GM18868 (cell line): ENCODE measurements at regions not wholly inside any gene's neighbourhood (a gene's known extent, or its start where the extent isn't known, plus 50 kb on each side); places are given as distances from the start of the nearest gene placed in this dataset.
"Not testable (repeated sequence)": the region's sequence is repeated elsewhere in the genome, so short reads cannot be mapped to it uniquely, and the experiment has no call there.

Source experiments
- ATAC-seq: cut with Tn5 transposase; IDR thresholded peaks from one replicate; pipeline ENCODE4 v1.9.1; 2021; ENCODE audit warnings: mild to moderate bottlenecking, moderate library complexity; ENCODE audit not compliant: unreplicated experiment

DNA sequence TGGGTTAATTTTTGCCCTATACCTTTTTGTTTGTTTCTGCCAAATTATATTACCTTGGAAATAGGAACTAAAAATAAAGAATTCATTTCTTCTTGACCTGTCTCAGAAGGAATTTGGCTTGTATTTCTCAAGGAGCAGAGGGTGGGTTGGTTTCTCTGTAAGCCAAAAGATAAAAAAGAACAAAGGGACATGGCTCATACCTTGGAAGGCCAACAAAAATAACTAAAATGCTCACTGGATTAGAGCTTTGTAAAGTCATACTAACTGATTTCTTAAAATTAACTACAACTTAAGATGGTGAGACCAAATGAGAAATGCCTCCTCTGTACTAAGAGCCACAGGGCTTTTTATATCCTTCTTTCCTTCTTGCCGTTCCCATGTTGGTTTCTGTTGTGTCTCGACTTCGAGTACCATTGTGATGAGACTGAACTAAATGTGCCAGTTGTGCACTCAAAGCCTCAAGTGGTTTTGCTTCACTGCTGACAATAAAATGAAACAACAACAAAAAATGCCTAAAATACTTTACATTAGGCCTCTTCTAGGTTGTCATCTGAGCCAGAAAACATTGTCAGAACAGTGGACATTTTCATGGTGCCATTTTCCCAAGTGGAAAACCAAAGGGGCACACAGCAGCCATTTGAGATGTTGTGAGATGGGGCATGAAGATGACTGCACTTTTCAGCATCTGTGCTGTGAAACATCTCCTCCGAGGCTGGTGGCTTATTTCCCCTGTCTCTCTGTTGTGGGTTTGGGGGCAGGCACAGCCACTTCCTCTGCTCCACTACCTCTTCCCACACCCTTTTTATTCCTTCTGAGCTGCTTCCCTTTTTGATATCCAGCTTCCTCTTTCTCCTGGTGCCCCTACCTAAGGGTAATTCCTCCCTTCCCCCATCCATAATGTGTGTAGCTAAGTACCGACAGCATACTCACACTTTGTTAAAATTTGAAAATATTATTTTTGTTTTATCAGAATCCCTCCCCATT, 51.8 kb upstream of the AGR3 start:
- ATAC-seq: no peak

DNA sequence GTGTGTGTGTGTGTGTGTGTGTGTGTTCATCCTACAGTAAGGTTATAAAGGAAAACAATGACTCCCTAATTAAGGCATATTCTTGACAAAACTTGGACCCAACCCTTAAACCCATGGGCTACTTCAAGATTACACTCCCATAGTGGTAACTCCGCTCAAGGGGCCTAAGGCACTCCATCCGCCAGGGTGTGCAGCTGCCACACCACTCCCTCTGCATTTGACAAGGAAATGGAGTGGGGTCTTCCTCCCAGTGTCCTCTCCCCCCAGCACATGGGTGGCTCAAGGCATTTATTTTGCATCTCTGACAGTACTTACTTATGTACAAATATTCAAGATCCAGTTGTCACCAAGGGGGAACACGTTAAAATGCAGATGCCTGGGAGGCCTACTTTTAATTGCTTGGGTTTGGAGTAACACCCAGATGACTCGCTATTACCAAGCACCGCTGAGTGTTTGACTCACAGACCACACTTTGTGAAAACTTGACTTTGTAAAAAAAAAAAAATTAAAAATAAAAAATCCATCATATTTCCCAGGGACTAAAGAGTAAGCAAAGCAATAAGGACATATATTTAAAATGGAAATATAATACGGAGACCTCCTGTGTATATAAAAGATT, 53.0 kb upstream of the AGR3 start:
- ATAC-seq: no peak

DNA sequence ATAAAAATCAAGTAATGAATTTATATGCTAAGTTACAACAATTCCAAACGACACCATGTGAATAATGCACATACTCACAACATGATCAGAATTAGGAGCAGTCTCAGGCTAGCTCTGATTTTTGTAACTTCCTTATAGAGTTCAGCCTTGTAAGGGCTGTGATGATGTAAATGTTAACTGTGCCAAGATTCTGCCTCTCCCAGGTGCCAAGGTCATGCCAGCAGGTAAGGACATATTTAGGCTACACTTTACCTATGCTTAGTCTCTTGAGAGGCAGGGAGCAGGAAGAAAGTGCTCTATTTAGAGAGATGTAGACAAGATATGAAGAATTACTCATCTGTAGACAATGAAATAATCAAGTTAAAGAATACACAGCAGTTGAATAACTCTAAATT, 53.6 kb upstream of the AGR3 start:
- no peak for ATAC-seq

DNA sequence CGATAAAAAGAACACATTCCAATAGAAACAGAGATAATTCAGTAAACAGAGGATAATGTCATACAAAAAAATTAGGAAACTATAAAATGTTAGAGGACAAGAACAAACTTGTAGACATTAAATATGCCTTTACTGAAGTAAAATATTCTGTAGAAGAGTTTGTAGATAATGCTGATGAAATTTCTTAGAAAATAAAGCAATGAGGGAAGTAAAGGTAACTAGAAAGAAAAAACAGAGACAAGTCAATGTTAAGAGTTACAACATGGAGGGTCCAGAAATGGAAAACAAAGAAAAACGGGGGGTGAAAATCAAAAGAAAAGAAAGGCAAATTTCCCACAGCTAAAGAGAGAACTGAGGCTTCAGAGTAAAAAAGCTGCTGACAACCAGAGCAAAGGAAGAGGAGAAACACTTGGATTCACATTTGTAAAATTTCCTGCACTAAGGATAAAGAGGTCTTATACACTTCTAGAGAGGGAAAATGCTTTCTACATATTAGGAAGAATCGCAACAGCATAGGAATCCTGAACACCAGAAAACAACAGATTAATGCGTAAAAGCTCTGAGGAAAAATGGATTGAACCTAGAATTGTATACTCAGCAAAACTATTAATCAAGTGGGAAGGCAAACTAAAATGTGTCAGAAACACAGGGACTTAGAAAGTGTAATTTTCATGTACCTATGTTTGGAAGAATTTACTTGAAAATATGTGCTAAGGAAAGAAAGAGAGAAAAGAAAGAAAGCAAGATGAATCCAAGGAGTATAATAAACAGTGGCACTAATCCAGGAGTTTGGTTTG, 55.0 kb upstream of the AGR3 start:
- ATAC-seq: no peak

DNA sequence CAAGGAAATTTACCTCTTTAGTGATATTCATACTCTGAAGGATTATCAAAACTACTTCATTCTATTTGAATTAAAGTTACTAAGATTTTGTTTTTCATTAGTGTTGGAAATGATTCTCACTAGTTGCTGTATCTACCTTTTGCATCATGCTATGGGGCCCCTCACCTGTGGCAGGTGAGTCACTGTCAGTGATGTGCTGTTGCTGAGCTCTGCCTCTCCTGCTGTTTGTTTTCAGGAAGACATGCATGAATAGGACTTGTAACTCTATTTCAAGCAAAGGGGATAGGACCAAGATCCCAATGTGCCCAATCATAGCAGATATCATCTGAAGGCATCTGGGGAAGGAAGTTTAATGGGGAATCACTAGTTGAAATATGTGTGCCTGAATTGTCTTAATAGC, 57.4 kb upstream of the AGR3 start:
- ATAC-seq: no peak

DNA sequence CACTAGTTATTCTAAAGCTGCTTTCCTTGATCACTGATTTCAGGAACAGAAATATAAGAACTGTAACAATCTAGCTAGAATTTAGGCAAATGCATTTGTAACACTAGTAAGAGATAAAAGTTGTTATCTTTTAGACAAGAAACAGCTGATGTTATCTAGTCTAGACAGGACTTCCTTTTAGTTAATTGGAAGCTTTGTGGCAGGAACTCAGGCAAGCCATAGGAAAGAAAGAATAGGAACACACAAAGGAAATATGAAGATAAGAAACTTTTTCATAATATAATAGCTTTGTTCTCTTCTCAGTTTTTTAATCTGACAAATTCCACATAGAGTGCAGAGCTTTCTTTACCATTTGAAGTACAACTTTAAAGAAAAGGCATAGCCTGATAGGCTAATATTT, 59.0 kb upstream of the AGR3 start:
- no peak for ATAC-seq

DNA sequence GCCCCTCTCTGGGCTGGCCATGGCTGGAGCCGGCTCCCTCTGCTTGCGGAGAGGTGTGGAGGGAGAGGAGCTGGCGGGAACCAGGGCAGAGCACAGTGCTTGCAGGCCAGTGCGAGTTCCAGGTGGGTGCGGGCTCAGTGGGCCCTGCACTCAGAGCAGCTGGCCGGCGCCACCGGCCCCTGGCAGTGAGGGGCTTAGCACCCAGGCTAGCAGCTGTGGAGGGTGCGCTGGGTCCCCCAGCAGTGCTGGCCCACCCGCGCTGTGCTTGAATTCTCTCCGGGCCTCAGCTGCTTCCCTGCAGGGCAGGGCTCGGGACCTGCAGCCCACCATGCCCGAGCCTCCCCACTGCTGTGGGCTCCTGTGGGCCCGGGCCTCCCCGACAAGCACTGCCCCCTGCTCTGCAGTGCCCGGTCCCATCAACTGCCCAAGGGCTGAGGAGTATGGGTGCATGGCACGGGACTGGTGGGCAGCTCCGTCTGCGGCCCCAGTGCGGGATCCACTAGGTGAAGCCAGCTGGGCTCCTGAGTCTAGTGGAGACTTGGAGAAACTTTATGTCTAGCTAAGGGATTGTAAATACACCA, 61.2 kb upstream of the AGR3 start:
- ATAC-seq: no peak

DNA sequence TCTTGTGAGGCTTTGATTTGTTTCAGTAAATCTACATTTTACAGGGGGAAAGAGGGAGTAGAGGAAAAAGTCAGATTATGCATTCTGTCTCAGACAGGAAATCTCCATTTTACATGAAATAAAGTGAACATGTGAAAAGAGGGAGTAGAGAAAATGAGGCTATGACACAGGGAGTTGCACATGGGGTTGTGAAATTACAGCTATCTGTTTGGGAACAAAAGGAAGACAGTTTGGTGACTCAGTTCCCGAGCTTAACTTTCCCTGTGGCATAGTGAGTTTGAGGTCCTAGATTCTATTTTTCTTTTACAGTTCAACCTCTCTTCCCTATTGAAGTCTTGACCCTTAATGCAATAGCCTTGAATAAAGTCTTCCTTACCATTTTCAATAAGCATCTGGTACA, 63.2 kb upstream of the AGR3 start:
- ATAC-seq: no peak

DNA sequence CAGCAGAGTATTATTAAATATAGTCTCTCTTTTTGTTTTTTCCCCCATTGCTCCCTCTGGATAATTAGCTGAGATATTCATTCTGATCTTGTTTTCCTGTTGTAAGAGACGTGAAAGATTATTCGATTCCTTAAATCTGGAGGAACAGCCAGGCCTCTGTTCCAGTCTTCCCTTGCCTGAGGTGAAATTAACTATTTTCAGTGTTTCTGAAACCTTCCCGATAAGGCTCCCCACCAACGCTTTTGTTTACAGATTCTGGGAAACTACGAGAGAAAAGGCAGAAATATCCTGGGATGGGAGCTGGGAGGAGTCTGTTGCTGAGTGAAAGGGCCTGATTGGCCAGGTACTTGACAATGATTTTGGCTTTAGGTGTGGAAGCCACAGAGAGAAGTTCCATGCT, 63.6 kb upstream of the AGR3 start:
- ATAC-seq: no peak

DNA sequence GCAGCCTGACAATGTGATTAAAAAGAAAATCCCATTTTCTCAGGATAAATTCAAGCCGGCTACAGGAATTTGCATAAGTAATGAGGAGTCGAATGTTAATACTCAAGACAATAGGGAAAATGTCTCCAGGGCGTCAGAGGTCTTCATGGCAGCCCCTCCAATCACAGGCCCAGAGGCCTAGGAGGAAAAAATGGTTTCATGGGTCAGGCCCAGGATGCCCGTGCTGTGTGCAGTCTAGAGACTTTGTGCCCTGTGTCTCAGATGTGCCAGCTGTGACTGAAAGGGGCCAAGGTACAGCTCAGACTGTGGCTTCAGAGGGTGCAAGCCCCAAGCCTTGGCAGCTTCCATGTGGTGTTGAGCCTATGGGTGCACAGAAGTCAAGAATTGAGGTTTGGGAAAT, 66.3 kb upstream of the AGR3 start:
- ATAC-seq: not testable (repeated sequence)

DNA sequence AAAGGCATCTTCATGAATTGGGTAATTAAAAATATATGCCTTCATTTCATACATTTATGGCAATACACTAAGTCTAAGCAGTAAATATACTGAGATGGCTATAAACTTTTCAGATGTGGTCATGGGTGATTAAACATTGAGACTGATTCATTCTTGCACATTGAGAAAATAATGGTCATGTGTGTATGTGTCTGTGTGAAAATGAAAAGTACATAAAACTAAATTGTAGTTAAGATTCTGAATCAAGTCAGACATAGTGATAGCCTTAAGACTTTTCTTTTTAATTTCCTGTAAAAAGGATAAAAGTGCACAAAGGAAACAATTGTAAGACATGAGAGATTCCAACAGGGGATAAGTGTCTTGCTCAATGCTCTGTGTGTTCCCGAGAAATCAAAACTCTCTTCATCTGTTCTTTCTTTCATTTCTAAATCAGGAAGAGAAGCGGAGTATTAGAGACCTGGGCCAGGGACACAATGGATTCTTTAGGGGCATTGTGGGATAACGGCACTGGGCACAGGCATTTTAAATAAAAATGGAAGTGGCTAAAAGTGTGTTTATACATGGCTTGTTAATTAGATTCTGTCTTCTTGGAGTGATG, 69.8 kb upstream of the AGR3 start:
- ATAC-seq: no peak

DNA sequence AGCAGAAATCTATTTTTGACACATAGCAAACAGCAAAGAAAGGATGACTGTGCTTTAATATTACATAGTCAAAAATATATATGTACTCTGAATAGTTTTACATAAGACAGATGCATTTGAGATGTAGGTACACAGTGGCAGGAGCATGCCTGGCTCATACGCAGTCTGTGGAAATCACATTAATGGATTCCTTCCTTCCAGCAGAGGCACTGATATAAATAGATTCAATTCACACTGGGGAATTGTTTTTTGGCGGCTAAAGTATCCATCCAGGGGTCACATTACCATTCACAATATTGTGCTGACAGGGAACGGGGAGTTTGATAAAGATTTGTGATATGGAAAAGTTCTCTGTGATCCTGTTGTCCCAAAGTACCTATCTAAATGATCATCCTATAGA, 72.5 kb upstream of the AGR3 start:
- no peak for ATAC-seq

DNA sequence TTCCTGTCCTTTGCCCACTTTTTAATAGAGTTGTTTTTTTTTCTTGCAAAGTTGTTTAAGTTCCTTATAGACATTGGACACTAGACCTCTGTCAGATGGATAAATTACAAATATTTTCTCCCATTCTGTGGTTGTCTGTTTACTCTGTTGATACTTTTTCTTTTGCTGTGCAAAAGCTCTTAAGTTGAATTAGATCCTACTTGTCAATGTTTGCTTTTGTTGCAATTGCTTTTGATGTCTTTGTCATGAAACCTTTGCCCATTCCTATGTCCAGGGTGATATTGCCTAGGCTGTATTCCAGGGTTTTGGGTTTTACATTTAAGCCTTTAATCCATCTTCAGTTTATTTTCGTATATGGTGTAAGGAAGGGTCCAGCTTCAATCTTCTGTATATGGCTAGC, 76.9 kb upstream of the AGR3 start:
- ATAC-seq: no peak

DNA sequence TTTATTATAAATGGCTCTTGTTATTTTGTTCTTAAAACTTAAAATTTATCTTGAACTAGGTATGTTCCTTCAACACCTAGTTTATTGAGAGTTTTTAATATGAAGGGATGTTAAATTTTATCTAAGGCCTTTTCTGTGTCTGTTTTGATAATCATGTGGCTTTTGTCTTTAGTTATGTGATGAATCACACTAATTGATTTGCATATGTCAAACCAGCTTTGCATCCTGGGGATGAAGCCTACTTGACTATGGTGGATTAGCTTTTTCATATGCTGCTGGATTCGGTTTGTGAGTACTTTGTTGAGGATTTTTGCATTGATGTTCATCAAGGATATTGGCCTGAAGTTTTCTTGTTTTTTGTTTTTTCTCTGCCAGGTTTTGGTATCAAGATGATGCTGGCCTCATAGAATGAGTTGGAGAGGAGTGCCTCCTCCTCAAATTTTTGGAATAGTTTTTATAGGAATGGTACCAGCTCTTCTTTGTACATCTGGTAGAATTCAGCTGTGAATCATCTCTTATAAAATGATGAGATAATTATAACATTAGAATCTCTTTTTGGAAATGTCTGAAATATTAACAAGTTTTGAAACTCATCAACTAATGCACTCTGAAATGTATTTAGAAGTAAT, 78.7 kb upstream of the AGR3 start:
- ATAC-seq: no peak

DNA sequence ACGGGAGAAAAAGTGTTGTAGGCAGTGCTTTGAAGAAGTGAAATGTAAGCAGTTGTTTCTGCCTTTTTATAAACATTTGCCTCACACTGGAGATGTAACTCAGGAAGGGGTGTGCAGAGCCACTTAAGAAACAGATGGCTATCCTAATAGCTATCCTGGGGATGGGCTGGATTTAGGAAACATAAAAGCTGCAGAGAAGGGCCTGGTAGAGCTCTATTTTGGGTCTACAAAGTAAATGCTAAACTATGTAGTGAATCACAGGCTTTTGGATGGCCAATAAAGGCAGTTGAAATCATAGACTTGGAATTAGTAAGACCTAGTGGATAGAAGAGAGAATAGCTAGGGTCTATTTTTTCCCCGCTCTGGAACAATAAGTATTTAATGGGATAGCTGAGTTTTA, 79.9 kb upstream of the AGR3 start:
- no peak for ATAC-seq

DNA sequence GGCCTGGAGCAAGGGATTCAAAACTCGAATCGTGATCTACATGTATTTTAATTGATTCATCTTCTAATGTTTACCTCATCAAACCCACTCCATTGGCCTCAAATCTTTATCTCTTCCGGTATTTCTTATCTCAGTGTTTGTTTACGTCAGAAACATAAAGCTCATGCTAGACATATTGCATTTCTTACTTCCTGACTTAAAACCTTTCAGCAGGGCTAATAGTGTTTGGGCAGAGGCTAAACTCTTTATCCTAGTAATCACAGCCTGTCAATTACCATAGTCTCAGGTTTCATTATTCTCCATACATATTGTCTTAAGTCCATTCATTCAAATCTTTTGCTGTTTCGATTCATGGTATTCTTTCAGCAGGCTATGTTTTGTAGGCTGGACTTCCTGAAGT, 81.3 kb upstream of the AGR3 start:
- ATAC-seq: no peak

DNA sequence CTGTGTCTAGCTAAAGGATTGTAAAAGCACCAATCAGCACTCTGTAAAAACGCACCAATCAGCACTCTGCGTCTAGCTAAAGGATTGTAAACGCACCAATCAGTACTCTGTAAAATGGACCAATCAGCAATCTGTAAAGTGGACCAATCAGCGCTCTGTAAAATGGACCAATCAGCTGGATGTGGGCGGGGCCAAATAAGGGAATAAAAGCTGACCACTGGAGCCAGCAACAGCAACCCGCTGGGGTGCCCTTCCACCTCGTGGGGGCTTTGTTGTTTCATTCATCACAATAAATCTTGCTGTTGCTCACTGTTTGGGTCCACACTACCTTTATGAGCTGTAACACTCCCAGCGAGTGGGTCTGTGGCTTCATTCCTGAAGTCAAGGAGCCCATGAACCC, 83.9 kb upstream of the AGR3 start:
- ATAC-seq: not testable (repeated sequence)

DNA sequence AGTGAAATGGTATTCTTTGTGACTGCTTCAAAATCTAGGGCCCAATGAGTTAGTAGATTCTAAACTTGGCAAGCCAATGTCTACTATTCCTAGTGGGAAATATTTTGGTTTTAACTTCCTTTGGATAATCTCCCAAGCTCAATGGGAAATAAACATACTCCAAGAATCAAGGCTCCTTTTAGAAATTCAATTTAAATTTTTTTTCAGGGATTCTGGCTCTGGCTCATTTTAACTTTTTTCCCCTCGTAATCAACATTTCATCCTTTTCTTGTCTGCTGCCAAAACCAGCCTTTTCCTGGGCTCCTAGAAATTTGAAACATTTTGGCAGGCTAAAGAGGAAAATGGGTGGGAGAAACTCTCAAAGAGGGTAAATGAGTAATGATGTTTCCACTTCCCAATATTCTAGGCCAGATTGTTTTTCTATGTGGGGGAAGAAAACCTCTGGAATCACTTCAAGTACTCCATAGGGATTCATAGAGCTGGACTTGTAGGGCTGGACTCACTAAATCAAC, 85.6 kb upstream of the AGR3 start:
- ATAC-seq: no peak

DNA sequence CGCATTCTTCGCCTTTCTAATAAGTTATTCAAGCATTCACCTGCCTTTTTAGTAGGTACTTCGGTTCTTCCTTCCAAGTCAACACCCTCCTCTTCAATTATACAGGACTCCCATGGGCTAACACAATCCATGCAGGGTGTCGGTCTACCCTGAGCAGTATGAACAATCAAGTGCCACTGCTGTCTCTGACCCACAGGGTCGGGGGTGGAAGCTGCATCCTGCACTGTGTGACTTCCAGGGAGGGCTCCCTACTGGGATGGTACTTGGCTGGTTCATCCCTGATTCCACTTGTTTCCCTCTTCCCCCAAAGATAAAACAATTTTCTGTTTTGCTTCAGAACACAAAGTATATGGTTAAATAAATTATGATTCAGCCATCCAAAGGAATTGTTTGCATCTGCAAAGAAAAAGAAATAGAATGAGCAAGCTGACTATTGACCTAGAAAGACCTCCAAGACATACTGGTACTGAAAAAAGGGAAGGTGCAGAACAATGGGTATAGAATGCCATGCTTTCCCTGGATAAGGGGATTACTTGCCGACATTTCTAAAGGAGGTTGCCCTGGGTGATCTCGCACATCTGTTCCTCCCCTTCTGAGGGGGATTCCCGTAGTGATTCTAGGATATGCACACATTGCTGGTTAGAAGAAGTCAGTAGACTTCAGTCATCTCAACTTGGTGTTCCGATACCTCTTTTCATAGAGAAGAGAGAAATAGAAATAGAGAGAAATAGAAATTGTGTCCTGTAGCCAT, 89.1 kb upstream of the AGR3 start:
- no peak for ATAC-seq

DNA sequence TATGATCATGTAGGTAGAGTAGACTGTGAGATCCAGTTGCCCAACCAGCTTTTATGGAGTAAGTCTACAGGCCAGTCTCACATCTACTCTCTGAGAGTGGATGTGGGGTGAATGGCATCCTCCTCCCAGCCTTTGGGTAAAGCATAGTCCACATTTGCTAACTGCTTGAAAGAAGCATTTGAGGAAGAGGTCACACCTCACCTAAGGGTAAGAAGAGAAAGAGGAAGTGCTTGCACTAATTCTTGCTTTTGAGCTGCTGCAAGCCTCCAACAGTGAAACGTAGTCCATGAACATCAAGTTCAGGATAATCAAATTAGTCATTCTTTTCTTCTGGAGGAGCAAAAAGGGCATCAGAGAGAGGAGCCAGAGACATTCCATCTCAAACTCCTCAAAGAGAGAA, 93.9 kb upstream of the AGR3 start:
- peak; percentile 76 for ATAC-seq
